ENCODE measurements at regions not wholly inside any gene's neighbourhood (a gene's known extent, or its start where the extent isn't known, plus 50 kb on each side); places are given as distances from the start of the nearest gene placed in this dataset.

GRCh38 chr2:42853549-42854206, 61.3 kb upstream of the HAAO start:
- no peaks in the 10 kb centered on the region for H3K79me2 ChIP-seq (ENCODE audit: insufficient read depth, low read length)
- H3K27me3 ChIP-seq (ENCODE audit: insufficient read depth, low read length) = no peaks in the 10 kb centered on the region
- TF ChIP-seq CBX3 (IDR thresholded peaks at IDR 0.05; ENCODE audit: low read depth) (no peak), EGR1 (IDR thresholded peaks at IDR 0.05; ENCODE audit: low read depth) (no peak), REST (IDR thresholded peaks at IDR 0.05; ENCODE audit: low read depth) (no peak), ZBTB33 (IDR thresholded peaks at IDR 0.05; ENCODE audit: extremely low read depth, insufficient replicate concordance, low read length) (no peak), CEBPB (IDR thresholded peaks at IDR 0.05; ENCODE audit: low read depth) (no peak), POLR2AphosphoS5 (IDR thresholded peaks at IDR 0.05; ENCODE audit: low read depth, low read length) (no peak), JUND (IDR thresholded peaks at IDR 0.05) (no peak), TCF7L2 (IDR thresholded peaks at IDR 0.05; ENCODE audit: borderline replicate concordance, extremely low read depth, insufficient read depth, insufficient read length) (no peak), POLR2A (IDR thresholded peaks at IDR 0.05; ENCODE audit: borderline replicate concordance, extremely low read depth, insufficient read depth, insufficient read length) (no peak), ZNF274 (IDR thresholded peaks at IDR 0.05; ENCODE audit: low read depth, low read length) (no peak), SP1 (IDR thresholded peaks at IDR 0.05; ENCODE audit: low read depth) (no peak), EZH2 (IDR thresholded peaks at IDR 0.05) (no peak), ELF1 (IDR thresholded peaks at IDR 0.05; ENCODE audit: borderline replicate concordance, low read depth) (no peak), SIN3A (IDR thresholded peaks at IDR 0.05; ENCODE audit: low read depth) (no peak), ZFX (IDR thresholded peaks at IDR 0.05) (no peak), EZH2phosphoT487 (IDR thresholded peaks at IDR 0.05; ENCODE audit: borderline replicate concordance) (no peak), SRF (IDR thresholded peaks at IDR 0.05; ENCODE audit: low read depth) (no peak), YY1 (IDR thresholded peaks at IDR 0.05; ENCODE audit: extremely low read depth, insufficient replicate concordance, low read depth, low read length) (no peak)
- TF ChIP-seq, protein P1, sequence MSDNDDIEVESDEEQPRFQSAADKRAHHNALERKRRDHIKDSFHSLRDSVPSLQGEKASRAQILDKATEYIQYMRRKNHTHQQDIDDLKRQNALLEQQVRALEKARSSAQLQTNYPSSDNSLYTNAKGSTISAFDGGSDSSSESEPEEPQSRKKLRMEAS (IDR thresholded peaks at IDR 0.05) = no peak
- no peak overlapping the region for H2AFZ ChIP-seq (ENCODE audit: low read depth, low read length, poor library complexity, severe bottlenecking)
- RAD21 ChIA-PET (ENCODE audit: low non-redundant PET in 1 of 2, low total read pairs in 2 of 2, uncharacterized antibody in 2 of 2, unreplicated experiment in 2 of 2) = no interaction called here
- POLR2A ChIA-PET = no interaction called here
- no peaks in the 10 kb centered on the region for H4K20me1 ChIP-seq (ENCODE audit: insufficient read depth)
- H3K9ac ChIP-seq (ENCODE audit: low read length) = no peak overlapping the region
- no peaks in the 10 kb centered on the region for H3K9me2 ChIP-seq (ENCODE audit: insufficient read depth)
- CTCF ChIA-PET = no interaction called here
- intact Hi-C loops (cut with micrococcal nuclease) = no loop called here
- H3K4me3 ChIP-seq (replicated peaks in 1 of 2; ENCODE audit: low read depth in 1 of 2, low read length in 2 of 2) = no peak overlapping the region
- ATAC-seq = no peak
- DNase-seq (ENCODE audit: low read depth, low spot score) = no peak
- no peak overlapping the region for H3K27ac ChIP-seq (ENCODE audit: low read depth, low read length)
- no peak overlapping the region for H3K4me2 ChIP-seq (ENCODE audit: low read length)
- no peaks in the 10 kb centered on the region for H3K36me3 ChIP-seq (ENCODE audit: control insufficient read depth in 1 of 2, insufficient read depth in 2 of 2, low read length in 2 of 2)
- H3K4me1 ChIP-seq (ENCODE audit: control insufficient read depth in 1 of 2, insufficient read depth in 2 of 2, low read length in 2 of 2) = no peaks in the 10 kb centered on the region
- no TSS peak for BruUV-seq (replicated peaks)
- H3K9me3 ChIP-seq (ENCODE audit: control insufficient read depth in 1 of 2, insufficient read depth in 1 of 2, low read depth in 1 of 2, low read length in 2 of 2) = no peaks in the 10 kb centered on the region
